ENCODE measurements at regions not wholly inside any gene's neighbourhood (a gene's known extent, or its start where the extent isn't known, plus 50 kb on each side); places are given as distances from the start of the nearest gene placed in this dataset.

- H2BK15ac ChIP-seq (ENCODE audit: low read depth, low read length), result no peak overlapping the region
- no peaks in the 10 kb centered on the region for H3K36me3 ChIP-seq (ENCODE audit: control insufficient read depth, insufficient read depth, low read length)
- no peak overlapping the region for H4K5ac ChIP-seq (ENCODE audit: low read depth, low read length)
- no peak for ATAC-seq (ENCODE audit: low read depth)
- TF ChIP-seq USF2 (IDR thresholded peaks at IDR 0.05; ENCODE audit: low read depth, low read length) (no peak), CTCF (conservative IDR thresholded peaks at IDR 0.05; ENCODE audit: low read depth, low read length) (no peak), BHLHE40 (IDR thresholded peaks at IDR 0.05; ENCODE audit: low read depth, low read length) (no peak), POLR2A (IDR thresholded peaks at IDR 0.05; ENCODE audit: low read depth, low read length) (no peak), MAFK (IDR thresholded peaks at IDR 0.05; ENCODE audit: low read depth, low read length) (no peak), ELK1 (IDR thresholded peaks at IDR 0.05; ENCODE audit: borderline replicate concordance, low read depth, low read length) (no peak), RFX5 (IDR thresholded peaks at IDR 0.05; ENCODE audit: low read depth, low read length) (no peak), SMC3 (IDR thresholded peaks at IDR 0.05; ENCODE audit: low read depth, low read length) (no peak), NFE2L2 (IDR thresholded peaks at IDR 0.05; ENCODE audit: low read depth, low read length) (no peak), CEBPB (IDR thresholded peaks at IDR 0.05; ENCODE audit: low read depth, low read length) (no peak), MXI1 (IDR thresholded peaks at IDR 0.05; ENCODE audit: borderline replicate concordance, low read depth, low read length) (no peak), MAZ (IDR thresholded peaks at IDR 0.05; ENCODE audit: borderline replicate concordance, low read depth, low read length) (no peak), RCOR1 (IDR thresholded peaks at IDR 0.05; ENCODE audit: insufficient replicate concordance, low read length) (no peak), FOS (IDR thresholded peaks at IDR 0.05; ENCODE audit: low read depth, low read length) (no peak), CHD1 (IDR thresholded peaks at IDR 0.05; ENCODE audit: low read depth, low read length) (no peak), RAD21 (IDR thresholded peaks at IDR 0.05; ENCODE audit: low read length) (no peak)
- ChIA-PET POLR2A (ENCODE audit: unreplicated experiment) (no interaction called here), CTCF (no interaction called here)
- peaks cover 46% of the 10 kb centered on the region for H3K9me3 ChIP-seq (ENCODE audit: control insufficient read depth, insufficient read depth, low read length)
- dilution Hi-C loops (cut with HindIII; ENCODE audit: low sequenced_read_pairs, unreplicated experiment), result no loop called here
- in situ Hi-C loops (cut with MboI; ENCODE audit: low sequenced_read_pairs), result no loop called here
- no peaks in the 10 kb centered on the region for H4K20me1 ChIP-seq (ENCODE audit: insufficient read depth, low read length)
- no peak overlapping the region for H2AFZ ChIP-seq (replicated peaks; ENCODE audit: low read length, poor library complexity)
- H3K79me1 ChIP-seq (ENCODE audit: low read depth in 1 of 2, low read length in 2 of 2), result no peaks in the 10 kb centered on the region
- no peak overlapping the region for H3K23ac ChIP-seq (ENCODE audit: low read depth, low read length)
- no peak overlapping the region for H2BK20ac ChIP-seq (ENCODE audit: low read depth, low read length)
- no peak overlapping the region for H3K4me2 ChIP-seq (ENCODE audit: low read depth, low read length)
- H2BK120ac ChIP-seq (ENCODE audit: low read depth, low read length), result no peak overlapping the region
- no peak overlapping the region for H3K27ac ChIP-seq (ENCODE audit: insufficient read depth, low read length)
- H2AK9ac ChIP-seq (replicated peaks; ENCODE audit: low read depth, low read length, poor library complexity), result no peak overlapping the region
- H3K4me3 ChIP-seq (ENCODE audit: insufficient read depth, low read depth, low read length), result no peak overlapping the region
- no peak overlapping the region for H3K56ac ChIP-seq (ENCODE audit: extremely low read depth, insufficient read depth, low read length)
- intact Hi-C loops (cut with micrococcal nuclease), result no loop called here
- no peak overlapping the region for H4K8ac ChIP-seq (ENCODE audit: low read depth in 2 of 2, low read length in 2 of 2)
- 21% methylated on average over 3 of the region's 6 CpGs; no CpG with 5 or more reads in 1 of the 2 experiments for WGBS, 2 experiments (ENCODE audit: extremely low coverage in 2 of 2, insufficient read length in 1 of 2)
- H3K9ac ChIP-seq (ENCODE audit: low read depth, low read length), result no peak overlapping the region
- no peak overlapping the region for H4K91ac ChIP-seq (ENCODE audit: insufficient read depth, low read depth, low read length)
- no peak overlapping the region for H3K18ac ChIP-seq (ENCODE audit: low read depth, low read length)
- no peak overlapping the region for H2AK5ac ChIP-seq (ENCODE audit: low read depth, low read length)
- BruUV-seq (replicated peaks), result no TSS peak
- DNase-seq, result no peak
- H3K4me1 ChIP-seq (ENCODE audit: control insufficient read depth, insufficient read depth, low read length), result no peaks in the 10 kb centered on the region
- H3K14ac ChIP-seq (replicated peaks; ENCODE audit: low read depth, low read length), result no peak overlapping the region
- H3K9me1 ChIP-seq (ENCODE audit: insufficient read depth, low read length), result no peaks in the 10 kb centered on the region
- H2BK5ac ChIP-seq (ENCODE audit: low read depth, low read length, poor library complexity, severe bottlenecking), result no peak overlapping the region
- no peak overlapping the region for H3K4ac ChIP-seq (ENCODE audit: low read depth, low read length)
- no peaks in the 10 kb centered on the region for H3K27me3 ChIP-seq (ENCODE audit: control insufficient read depth, insufficient read depth, low read length)
These were observed 1368.4 kb downstream of the BRD1 start for GRCh38 chr22:48459259-48459658.

Data from IMR-90 (cell line).